Neural cell (in vitro differentiated cells): ENCODE measurements at regions not wholly inside any gene's neighbourhood (a gene's known extent, or its start where the extent isn't known, plus 50 kb on each side); places are given as distances from the start of the nearest gene placed in this dataset.

Experiments used
- H2AFZ ChIP-seq: fragments of 200-600, 300-800 bp; sonication (generic), shearing (Covaris generic); 2 replicates; pipeline ENCODE4 v1.6.0; 2014; ENCODE audit warnings: low read depth, mild to moderate bottlenecking, antibody characterized with exemption, low read length, moderate library complexity
- H3F3A ChIP-seq: fragments of 200-600 bp; shearing (Covaris generic); 2 replicates; pipeline ENCODE4 v1.6.1; 2016; ENCODE audit warnings: mild to moderate bottlenecking, moderate library complexity, mixed read lengths, antibody characterized with exemption, low read length; ENCODE audit not compliant: insufficient read depth, poor library complexity, severe bottlenecking
- H3K27ac ChIP-seq: fragments of 200-600, 300-800 bp; sonication (generic), shearing (Covaris generic); 2 replicates; pipeline ENCODE4 v1.5.1; 2014; ENCODE audit warnings: mild to moderate bottlenecking, low read length, moderate library complexity
- H3K27me3 ChIP-seq: fragments of 300-800, 200-600 bp; sonication (generic), shearing (Covaris generic); 2 replicates; pipeline ENCODE4 v1.6.0; 2014; ENCODE audit warnings: mild to moderate bottlenecking, low read depth, low read length, moderate library complexity; ENCODE audit not compliant: insufficient read depth
- H3K36me3 ChIP-seq: fragments of 300-800, 200-600 bp; sonication (generic), shearing (Covaris generic); 2 replicates; pipeline ENCODE4 v1.5.1; 2014; ENCODE audit warnings: mild to moderate bottlenecking, antibody characterized with exemption, low read length, moderate library complexity; ENCODE audit not compliant: insufficient read depth
- H3K4me2 ChIP-seq: fragments of 300-800, 200-600 bp; sonication (generic), shearing (Covaris generic); 2 replicates; pipeline ENCODE4 v1.6.0; 2014; ENCODE audit warnings: mild to moderate bottlenecking, low read length
- H3K4me3 ChIP-seq: fragments of 300-800, 200-600 bp; sonication (generic), shearing (Covaris generic); 2 replicates; pipeline ENCODE4 v1.5.1; 2014; ENCODE audit warnings: mild to moderate bottlenecking, low read length, moderate library complexity
- H3K79me2 ChIP-seq: fragments of 200-600 bp; shearing (Covaris generic); replicated peaks from 2 replicates; pipeline ENCODE4 v1.6.0; 2014; ENCODE audit warnings: mild to moderate bottlenecking, low read length, moderate library complexity; ENCODE audit not compliant: insufficient read depth
- H3K9ac ChIP-seq: fragments of 300-800, 200-600 bp; sonication (generic), shearing (Covaris generic); 2 replicates; pipeline ENCODE4 v1.6.1; 2016; ENCODE audit warnings: mild to moderate bottlenecking, low read length, mixed read lengths
- H3K9me2 ChIP-seq: fragments of 200-600 bp; shearing (Covaris generic); 2 replicates; pipeline ENCODE4 v1.6.1; 2016; ENCODE audit warnings: mild to moderate bottlenecking, low read length, mixed read lengths; ENCODE audit not compliant: insufficient read depth
- H3K9me3 ChIP-seq: fragments of 200-600, 300-800 bp; sonication (generic), shearing (Covaris generic); 2 replicates; pipeline ENCODE4 v1.6.1; 2016; ENCODE audit warnings: mild to moderate bottlenecking, mixed run types, low read length, moderate library complexity, mixed read lengths
- H4K20me1 ChIP-seq: fragments of 200-600 bp; shearing (Covaris generic); 2 replicates; pipeline ENCODE4 v1.6.1; 2016; ENCODE audit warnings: mild to moderate bottlenecking, mixed run types; ENCODE audit not compliant: insufficient read depth
- CTCF ChIP-seq: fragments of 450-650 bp; IDR thresholded peaks from 2 replicates; pipeline ENCODE4 v1.5.1; 2014; ENCODE audit warnings: antibody characterized with exemption, mild to moderate bottlenecking, moderate library complexity; ENCODE audit not compliant: poor library complexity, severe bottlenecking
- EP300 ChIP-seq: fragments of 450-650 bp; conservative IDR thresholded peaks from 2 replicates; pipeline ENCODE4 v1.6.1; 2014; ENCODE audit warnings: antibody characterized with exemption, mild to moderate bottlenecking, moderate library complexity; ENCODE audit not compliant: poor library complexity, severe bottlenecking
- EZH2 ChIP-seq: fragments of 200-600, 300-800 bp; shearing (Covaris generic), sonication (generic); IDR thresholded peaks from 2 replicates; pipeline ENCODE4 v1.6.1; 2014; ENCODE audit warnings: antibody characterized with exemption, low read length, borderline replicate concordance, mild to moderate bottlenecking; ENCODE audit not compliant: insufficient read depth, poor library complexity, severe bottlenecking
- MXI1 ChIP-seq: fragments of 450-650 bp; conservative IDR thresholded peaks from 2 replicates; pipeline ENCODE4 v1.6.1; 2014; ENCODE audit warnings: antibody characterized with exemption, mild to moderate bottlenecking; ENCODE audit not compliant: poor library complexity, severe bottlenecking
- POLR2AphosphoS5 ChIP-seq: IDR thresholded peaks from 2 replicates; pipeline ENCODE4 v1.6.1; 2012
- RAD21 ChIP-seq: fragments of 450-650 bp; conservative IDR thresholded peaks from 2 replicates; pipeline ENCODE4 v1.6.1; 2014; ENCODE audit warnings: antibody characterized with exemption, mild to moderate bottlenecking, moderate library complexity
- REST ChIP-seq: IDR thresholded peaks from 2 replicates; pipeline ENCODE4 v1.6.1; 2012; ENCODE audit warnings: borderline replicate concordance
- SMC3 ChIP-seq: fragments of 450-650 bp; conservative IDR thresholded peaks from 2 replicates; pipeline ENCODE4 v1.6.1; 2014; ENCODE audit warnings: antibody characterized with exemption, mild to moderate bottlenecking, moderate library complexity; ENCODE audit not compliant: poor library complexity
- TAF1 ChIP-seq: IDR thresholded peaks from 2 replicates; pipeline ENCODE4 v1.6.1; 2012; ENCODE audit warnings: low read depth

DNA sequence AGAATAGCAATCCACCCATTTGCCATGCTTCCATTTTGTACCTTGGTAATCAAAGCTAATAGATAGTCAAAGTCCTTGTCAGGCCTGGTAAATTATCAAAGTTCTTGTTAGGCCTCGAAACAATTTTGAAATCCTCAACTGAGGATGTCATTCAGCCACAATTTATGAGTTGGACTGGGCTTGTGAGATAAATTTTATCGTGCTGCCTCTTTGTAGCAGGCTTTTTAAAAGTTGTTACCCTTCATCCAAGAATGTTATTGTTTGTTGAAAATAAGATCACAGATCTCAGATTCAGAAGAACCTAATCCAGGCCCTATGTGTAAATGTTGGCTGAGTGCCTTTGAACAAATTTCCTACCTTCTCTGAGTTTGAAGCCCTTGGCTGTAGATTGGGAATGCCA, 143.3 kb upstream of the PROK2 start:
- Histone ChIP-seq H3K4me2 (no peak overlapping the region), H3K27me3 (no peaks in the 10 kb centered on the region), H3F3A (no peaks in the 10 kb centered on the region), H4K20me1 (no peaks in the 10 kb centered on the region), H3K36me3 (no peaks in the 10 kb centered on the region), H2AFZ (no peak overlapping the region), H3K4me3 (no peak overlapping the region), H3K9ac (no peak overlapping the region), H3K79me2 (no peaks in the 10 kb centered on the region), H3K9me3 (no peaks in the 10 kb centered on the region), H3K27ac (no peak overlapping the region), H3K9me2 (no peaks in the 10 kb centered on the region)
- TF ChIP-seq EP300 (no peak), SMC3 (no peak), EZH2 (no peak), CTCF (no peak), TAF1 (no peak)

DNA sequence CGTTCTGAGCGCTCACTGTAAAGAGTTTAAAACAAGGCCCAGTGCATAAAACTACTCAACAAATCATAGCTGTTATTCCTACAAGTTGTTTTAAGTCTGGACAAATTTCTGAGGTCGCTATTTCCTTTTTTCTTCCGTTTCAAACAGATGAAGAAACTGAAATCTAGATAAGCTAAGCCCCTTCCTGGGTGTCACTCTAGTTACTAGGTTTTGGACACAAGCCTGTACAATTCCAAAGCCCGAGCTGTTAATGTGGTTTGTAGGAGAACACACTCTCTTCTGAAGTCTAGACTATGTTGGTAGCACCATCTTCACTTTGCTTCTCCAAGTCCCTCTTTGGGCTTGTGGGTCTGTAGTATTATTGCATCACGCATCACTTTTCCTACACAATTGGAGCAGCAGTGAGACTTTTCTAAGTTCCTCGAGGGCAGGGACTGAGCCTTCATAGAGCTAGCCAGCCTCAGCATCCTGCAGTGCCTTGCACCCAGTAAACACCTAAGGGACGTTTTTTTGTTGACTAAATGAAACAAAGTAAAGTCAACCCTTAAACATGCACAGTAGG, 142.6 kb upstream of the PROK2 start:
- Histone ChIP-seq H3K27me3 (no peaks in the 10 kb centered on the region), H3K9me3 (no peaks in the 10 kb centered on the region), H3F3A (no peaks in the 10 kb centered on the region), H4K20me1 (no peaks in the 10 kb centered on the region), H3K79me2 (no peaks in the 10 kb centered on the region), H3K4me3 (no peak overlapping the region), H2AFZ (no peak overlapping the region), H3K9ac (no peak overlapping the region), H3K4me2 (no peak overlapping the region), H3K36me3 (no peaks in the 10 kb centered on the region), H3K9me2 (no peaks in the 10 kb centered on the region), H3K27ac (no peak overlapping the region)
- TF ChIP-seq RAD21 (no peak), REST (no peak), SMC3 (no peak), POLR2AphosphoS5 (no peak), TAF1 (no peak), MXI1 (no peak), CTCF (no peak), EZH2 (no peak), EP300 (no peak)
